ENCODE measurements at regions not wholly inside any gene's neighbourhood (a gene's known extent, or its start where the extent isn't known, plus 50 kb on each side); places are given as distances from the start of the nearest gene placed in this dataset.

GRCh38 chr5:42905827-42906226 lies 94.1 kb upstream of the SELENOP start:
- DNase-seq (ENCODE audit: low spot score) = no peak
- no peak overlapping the region for H3K27ac Mint-ChIP-seq
- Histone ChIP-seq H2AFZ (no peak overlapping the region), H3K27ac (ENCODE audit: low read depth) (no peak overlapping the region), H3F3A (replicated peaks; ENCODE audit: low read depth) (no peaks in the 10 kb centered on the region), H3K4me1 (ENCODE audit: insufficient read depth) (no peaks in the 10 kb centered on the region), H3K4me3 (no peak overlapping the region), H3K9me2 (ENCODE audit: insufficient read depth) (no peaks in the 10 kb centered on the region), H3K4me2 (no peak overlapping the region), H3K36me3 (ENCODE audit: insufficient read depth) (no peaks in the 10 kb centered on the region), H4K20me1 (replicated peaks; ENCODE audit: insufficient read depth) (no peaks in the 10 kb centered on the region), H3K79me2 (replicated peaks; ENCODE audit: insufficient read depth) (no peaks in the 10 kb centered on the region), H3K27me3 (ENCODE audit: insufficient read depth) (peaks cover 44% of the 10 kb centered on the region)
- peaks cover 32% of the 10 kb centered on the region for H3K27me3 Mint-ChIP-seq (ENCODE audit: insufficient read depth, low read depth, poor library complexity)
- no peaks in the 10 kb centered on the region for H3K36me3 Mint-ChIP-seq (ENCODE audit: low read depth)
- no peak for ATAC-seq
- TF ChIP-seq CREB1 (CRISPR knock-in tag; IDR thresholded peaks at IDR 0.05; ENCODE audit: low read depth) = no peak
- no peak for TF ChIP-seq NANOG (IDR thresholded peaks at IDR 0.05; ENCODE audit: borderline replicate concordance)
- TF ChIP-seq EZH2phosphoT487 (IDR thresholded peaks at IDR 0.05; ENCODE audit: unreplicated experiment) = no peak
- no peak for TF ChIP-seq ZNF114 (CRISPR knock-in tag; IDR thresholded peaks at IDR 0.05)
- no peak for TF ChIP-seq EZH2 (IDR thresholded peaks at IDR 0.05; ENCODE audit: low read depth, unreplicated experiment)
- TF ChIP-seq POLR2AphosphoS5 (IDR thresholded peaks at IDR 0.05; ENCODE audit: low read depth) = no peak
- no peak for TF ChIP-seq CTCF (conservative IDR thresholded peaks at IDR 0.05; ENCODE audit: low read depth in 2 of 2)
- TF ChIP-seq STAT1 (IDR thresholded peaks at IDR 0.05; ENCODE audit: unreplicated experiment) = no peak
- peaks cover 3% of the 10 kb centered on the region; the same call in 2 of the 3 replicates for H3K4me1 Mint-ChIP-seq
- no peaks in the 10 kb centered on the region; the same call in 2 of the 3 replicates for H3K9me3 Mint-ChIP-seq
- no peak overlapping the region for H3K4me3 Mint-ChIP-seq

GRCh38 chr5:42900734-42901133 lies 89.0 kb upstream of the SELENOP start:
- H3K4me1 ChIP-seq (ENCODE audit: insufficient read depth) = no peaks in the 10 kb centered on the region
- no peak overlapping the region for H2AFZ ChIP-seq
- no peaks in the 10 kb centered on the region for H3K79me2 ChIP-seq (replicated peaks; ENCODE audit: insufficient read depth)
- Mint-ChIP-seq H3K36me3 (ENCODE audit: low read depth) (no peaks in the 10 kb centered on the region), H3K9me3 (no peaks in the 10 kb centered on the region), H3K4me3 (no peak overlapping the region), H3K27me3 (ENCODE audit: insufficient read depth, low read depth, poor library complexity) (peaks cover 5% of the 10 kb centered on the region), H3K27ac (no peak overlapping the region), H3K4me1 (peaks cover 3% of the 10 kb centered on the region; the same call in 2 of the 3 replicates)
- H4K20me1 ChIP-seq (replicated peaks; ENCODE audit: insufficient read depth) = no peaks in the 10 kb centered on the region
- H3K4me3 ChIP-seq = no peak overlapping the region
- ATAC-seq (no peak), DNase-seq (ENCODE audit: low spot score) (no peak)
- H3K27me3 ChIP-seq (ENCODE audit: insufficient read depth) = 0 out of 2 replicates have a peak, but pooled peaks cover 3% of the 10 kb centered on the region
- H3F3A ChIP-seq (replicated peaks; ENCODE audit: low read depth) = no peaks in the 10 kb centered on the region
- H3K36me3 ChIP-seq (ENCODE audit: insufficient read depth) = no peaks in the 10 kb centered on the region
- H3K27ac ChIP-seq (ENCODE audit: low read depth) = no peak overlapping the region
- H3K9me2 ChIP-seq (ENCODE audit: insufficient read depth) = no peaks in the 10 kb centered on the region
- H3K4me2 ChIP-seq = no peak overlapping the region
- no peak for TF ChIP-seq ZNF114 (CRISPR knock-in tag; IDR thresholded peaks at IDR 0.05)
- no peak for TF ChIP-seq EZH2phosphoT487 (IDR thresholded peaks at IDR 0.05; ENCODE audit: unreplicated experiment)
- no peak for TF ChIP-seq EZH2 (IDR thresholded peaks at IDR 0.05; ENCODE audit: low read depth, unreplicated experiment)
- no peak for TF ChIP-seq ZNF462 (CRISPR knock-in tag; IDR thresholded peaks at IDR 0.05)
- TF ChIP-seq CTCF (conservative IDR thresholded peaks at IDR 0.05; ENCODE audit: low read depth in 2 of 2) = no peak
- TF ChIP-seq STAT1 (IDR thresholded peaks at IDR 0.05; ENCODE audit: unreplicated experiment) = no peak
- no peak for TF ChIP-seq NANOG (IDR thresholded peaks at IDR 0.05; ENCODE audit: borderline replicate concordance)
- no peak for TF ChIP-seq ZNF331 (CRISPR knock-in tag; IDR thresholded peaks at IDR 0.05; ENCODE audit: low read depth)

Data from GM23338 (cell line).